NB4 (cell line): ENCODE measurements at regions not wholly inside any gene's neighbourhood (a gene's known extent, or its start where the extent isn't known, plus 50 kb on each side); places are given as distances from the start of the nearest gene placed in this dataset.

ENCODE experiments used
- DNase-seq: peaks from one replicate; pipeline ENCODE4 v3.0.0; 2010; ENCODE audit warnings: low read depth
- H3K4me3 ChIP-seq: one replicate; pipeline ENCODE4 v1.5.1; 2011; ENCODE audit warnings: mild to moderate bottlenecking, low read depth, low read length, moderate library complexity
- MAX ChIP-seq: IDR thresholded peaks from 2 replicates; pipeline ENCODE4 v1.6.1; 2011; ENCODE audit warnings: low read depth, low read length
- MYC ChIP-seq: IDR thresholded peaks from 2 replicates; pipeline ENCODE4 v1.6.1; 2011; ENCODE audit warnings: low read depth, low read length
- POLR2A ChIP-seq: IDR thresholded peaks from 2 replicates; pipeline ENCODE4 v1.6.1; 2011; ENCODE audit warnings: mild to moderate bottlenecking; ENCODE audit not compliant: insufficient read length; ENCODE audit errors: extremely low read depth
- TF ChIP-seq, protein P1 (sequence below): IDR thresholded peaks from one replicate; pipeline ENCODE4 v1.5.1; 2012; ENCODE audit warnings: low read depth, low read length

DNA sequence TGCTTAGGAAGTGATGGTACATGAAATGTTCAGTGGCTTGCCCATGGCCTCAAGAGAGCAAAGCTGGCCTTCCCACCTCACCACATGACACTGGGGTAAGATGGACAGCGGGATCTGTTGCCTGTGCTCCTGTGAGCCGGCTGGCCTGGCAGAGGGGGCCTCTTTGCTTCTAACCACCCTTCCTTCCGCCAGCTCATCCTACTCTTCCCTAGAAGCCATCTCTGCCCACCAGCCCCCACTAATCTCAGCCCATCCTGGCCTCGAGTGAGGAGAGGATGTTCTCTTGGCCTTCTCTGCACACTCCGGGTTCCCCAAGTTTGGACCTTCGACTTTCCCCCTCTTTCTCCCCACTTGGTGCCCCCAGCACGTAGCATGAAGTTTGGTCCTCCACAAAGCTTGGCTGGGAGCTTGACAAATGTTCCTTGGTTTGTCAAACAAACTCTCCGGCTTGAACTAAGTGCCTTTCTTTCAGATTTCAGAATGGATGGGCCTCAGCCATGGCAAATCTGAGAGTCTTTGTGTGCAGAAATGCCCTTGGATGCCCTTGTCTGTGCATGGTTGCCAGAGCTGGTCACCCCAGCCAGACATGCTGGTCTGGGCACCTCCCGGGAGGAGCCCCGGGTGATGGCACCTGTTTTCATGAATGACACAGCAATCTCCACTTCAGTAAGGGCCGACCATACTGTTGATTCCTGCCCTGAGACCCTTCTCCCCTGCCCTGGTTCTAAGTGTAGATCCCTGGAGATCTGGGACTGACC lies 145.5 kb downstream of the URI1 start:
- DNase-seq, result no peak
- no peak overlapping the region for H3K4me3 ChIP-seq
- no peak for TF ChIP-seq MAX
- TF ChIP-seq, protein P1, sequence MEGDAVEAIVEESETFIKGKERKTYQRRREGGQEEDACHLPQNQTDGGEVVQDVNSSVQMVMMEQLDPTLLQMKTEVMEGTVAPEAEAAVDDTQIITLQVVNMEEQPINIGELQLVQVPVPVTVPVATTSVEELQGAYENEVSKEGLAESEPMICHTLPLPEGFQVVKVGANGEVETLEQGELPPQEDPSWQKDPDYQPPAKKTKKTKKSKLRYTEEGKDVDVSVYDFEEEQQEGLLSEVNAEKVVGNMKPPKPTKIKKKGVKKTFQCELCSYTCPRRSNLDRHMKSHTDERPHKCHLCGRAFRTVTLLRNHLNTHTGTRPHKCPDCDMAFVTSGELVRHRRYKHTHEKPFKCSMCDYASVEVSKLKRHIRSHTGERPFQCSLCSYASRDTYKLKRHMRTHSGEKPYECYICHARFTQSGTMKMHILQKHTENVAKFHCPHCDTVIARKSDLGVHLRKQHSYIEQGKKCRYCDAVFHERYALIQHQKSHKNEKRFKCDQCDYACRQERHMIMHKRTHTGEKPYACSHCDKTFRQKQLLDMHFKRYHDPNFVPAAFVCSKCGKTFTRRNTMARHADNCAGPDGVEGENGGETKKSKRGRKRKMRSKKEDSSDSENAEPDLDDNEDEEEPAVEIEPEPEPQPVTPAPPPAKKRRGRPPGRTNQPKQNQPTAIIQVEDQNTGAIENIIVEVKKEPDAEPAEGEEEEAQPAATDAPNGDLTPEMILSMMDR, result no peak
- TF ChIP-seq POLR2A, result no peak
- no peak for TF ChIP-seq MYC

DNA sequence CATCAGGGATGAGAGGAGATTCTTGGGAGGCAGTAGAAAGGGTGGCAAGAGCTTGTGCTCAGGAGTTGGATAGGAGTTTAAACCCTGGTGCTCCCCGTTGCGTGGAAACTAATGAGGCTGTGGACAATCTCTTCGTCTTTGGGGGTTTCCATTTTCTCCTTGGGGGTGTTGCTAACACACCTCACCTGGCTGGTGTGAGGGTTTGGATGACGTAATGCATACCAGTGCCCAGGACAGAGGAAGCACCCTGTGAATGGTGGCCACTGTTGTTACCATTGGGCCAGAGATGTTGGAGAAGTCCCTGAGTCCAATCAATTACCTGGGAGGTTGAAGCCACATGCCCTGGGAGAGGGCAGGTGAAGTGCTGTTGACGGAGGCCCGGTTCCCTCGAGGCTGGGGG lies 146.5 kb downstream of the URI1 start:
- no peak for TF ChIP-seq POLR2A
- TF ChIP-seq MYC, result no peak
- TF ChIP-seq MAX, result no peak
- TF ChIP-seq, protein P1, result no peak
- DNase-seq, result no peak
- H3K4me3 ChIP-seq, result no peak overlapping the region

DNA sequence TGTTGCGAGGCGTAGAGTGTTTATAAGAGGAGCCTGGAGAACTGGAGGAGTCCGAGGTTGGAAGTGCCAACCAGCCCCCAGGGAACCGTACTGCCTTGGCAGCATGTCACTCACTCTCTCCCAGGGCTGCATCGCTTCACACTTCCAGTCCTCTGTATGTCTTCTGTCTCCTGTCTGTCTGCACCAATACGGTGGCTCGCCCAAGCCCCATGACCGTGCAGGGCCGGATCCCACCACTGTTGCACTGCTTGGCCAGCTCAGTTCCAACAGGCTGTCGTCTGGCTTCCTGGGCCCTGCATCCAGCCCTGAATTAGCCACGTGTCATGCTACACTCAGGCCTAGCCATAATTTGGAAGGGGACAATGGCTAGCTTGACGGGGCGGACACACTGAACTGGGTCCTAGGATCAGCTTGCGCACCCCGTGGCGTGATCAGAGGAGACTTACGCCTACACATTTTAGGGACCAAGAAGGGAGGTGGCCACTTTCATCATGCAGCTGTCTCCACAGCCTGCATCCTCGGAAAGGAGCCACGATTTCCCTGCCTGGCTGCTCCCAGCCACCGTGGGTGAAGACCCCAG lies 147.1 kb downstream of the URI1 start:
- no peak overlapping the region for H3K4me3 ChIP-seq
- no peak for TF ChIP-seq MAX
- TF ChIP-seq POLR2A, result no peak
- TF ChIP-seq MYC, result no peak
- TF ChIP-seq, protein P1, result no peak
- DNase-seq, result no peak

DNA sequence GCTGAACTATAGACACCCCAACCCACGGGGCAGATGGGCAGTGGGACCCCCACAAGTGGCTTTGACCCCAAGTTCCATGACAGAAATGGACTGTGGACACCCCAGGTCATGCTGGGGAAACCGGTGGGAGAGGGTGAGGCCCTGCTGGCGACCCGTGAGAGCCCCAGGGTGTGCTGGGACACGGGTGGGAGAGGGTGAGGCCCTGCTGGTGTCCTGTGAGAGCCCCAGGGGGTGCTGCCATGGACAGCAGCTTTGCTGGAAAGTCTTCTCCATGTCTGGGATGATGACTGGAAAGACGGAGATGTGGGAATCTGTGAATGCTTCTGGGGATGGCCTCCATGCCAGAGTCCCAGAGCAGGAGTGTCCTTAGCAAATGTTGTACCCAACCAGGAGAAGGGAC lies 148.4 kb downstream of the URI1 start:
- H3K4me3 ChIP-seq, result no peak overlapping the region
- DNase-seq, result no peak
- TF ChIP-seq POLR2A, result no peak
- no peak for TF ChIP-seq MAX
- TF ChIP-seq, protein P1, result no peak
- TF ChIP-seq MYC, result no peak

- no peak overlapping the region for H3K4me3 ChIP-seq
- DNase-seq, result no peak
- TF ChIP-seq MYC (no peak), MAX (no peak), POLR2A (no peak)
- TF ChIP-seq, protein P1, result no peak
These were observed 148.9 kb downstream of the URI1 start for GRCh38 chr19:30090963-30091362.
